H1 (cell line): ENCODE measurements at regions not wholly inside any gene's neighbourhood (a gene's known extent, or its start where the extent isn't known, plus 50 kb on each side); places are given as distances from the start of the nearest gene placed in this dataset.

ENCODE experiments used
- TF ChIP-seq, protein P1 (sequence below): fragments of 300-600 bp; sonication (generic); IDR thresholded peaks from 2 replicates; pipeline ENCODE4 v1.7.1; 2012; ENCODE audit warnings: low read length, moderate library complexity, mild to moderate bottlenecking, inconsistent platforms; ENCODE audit not compliant: insufficient replicate concordance

- TF ChIP-seq, protein P1, sequence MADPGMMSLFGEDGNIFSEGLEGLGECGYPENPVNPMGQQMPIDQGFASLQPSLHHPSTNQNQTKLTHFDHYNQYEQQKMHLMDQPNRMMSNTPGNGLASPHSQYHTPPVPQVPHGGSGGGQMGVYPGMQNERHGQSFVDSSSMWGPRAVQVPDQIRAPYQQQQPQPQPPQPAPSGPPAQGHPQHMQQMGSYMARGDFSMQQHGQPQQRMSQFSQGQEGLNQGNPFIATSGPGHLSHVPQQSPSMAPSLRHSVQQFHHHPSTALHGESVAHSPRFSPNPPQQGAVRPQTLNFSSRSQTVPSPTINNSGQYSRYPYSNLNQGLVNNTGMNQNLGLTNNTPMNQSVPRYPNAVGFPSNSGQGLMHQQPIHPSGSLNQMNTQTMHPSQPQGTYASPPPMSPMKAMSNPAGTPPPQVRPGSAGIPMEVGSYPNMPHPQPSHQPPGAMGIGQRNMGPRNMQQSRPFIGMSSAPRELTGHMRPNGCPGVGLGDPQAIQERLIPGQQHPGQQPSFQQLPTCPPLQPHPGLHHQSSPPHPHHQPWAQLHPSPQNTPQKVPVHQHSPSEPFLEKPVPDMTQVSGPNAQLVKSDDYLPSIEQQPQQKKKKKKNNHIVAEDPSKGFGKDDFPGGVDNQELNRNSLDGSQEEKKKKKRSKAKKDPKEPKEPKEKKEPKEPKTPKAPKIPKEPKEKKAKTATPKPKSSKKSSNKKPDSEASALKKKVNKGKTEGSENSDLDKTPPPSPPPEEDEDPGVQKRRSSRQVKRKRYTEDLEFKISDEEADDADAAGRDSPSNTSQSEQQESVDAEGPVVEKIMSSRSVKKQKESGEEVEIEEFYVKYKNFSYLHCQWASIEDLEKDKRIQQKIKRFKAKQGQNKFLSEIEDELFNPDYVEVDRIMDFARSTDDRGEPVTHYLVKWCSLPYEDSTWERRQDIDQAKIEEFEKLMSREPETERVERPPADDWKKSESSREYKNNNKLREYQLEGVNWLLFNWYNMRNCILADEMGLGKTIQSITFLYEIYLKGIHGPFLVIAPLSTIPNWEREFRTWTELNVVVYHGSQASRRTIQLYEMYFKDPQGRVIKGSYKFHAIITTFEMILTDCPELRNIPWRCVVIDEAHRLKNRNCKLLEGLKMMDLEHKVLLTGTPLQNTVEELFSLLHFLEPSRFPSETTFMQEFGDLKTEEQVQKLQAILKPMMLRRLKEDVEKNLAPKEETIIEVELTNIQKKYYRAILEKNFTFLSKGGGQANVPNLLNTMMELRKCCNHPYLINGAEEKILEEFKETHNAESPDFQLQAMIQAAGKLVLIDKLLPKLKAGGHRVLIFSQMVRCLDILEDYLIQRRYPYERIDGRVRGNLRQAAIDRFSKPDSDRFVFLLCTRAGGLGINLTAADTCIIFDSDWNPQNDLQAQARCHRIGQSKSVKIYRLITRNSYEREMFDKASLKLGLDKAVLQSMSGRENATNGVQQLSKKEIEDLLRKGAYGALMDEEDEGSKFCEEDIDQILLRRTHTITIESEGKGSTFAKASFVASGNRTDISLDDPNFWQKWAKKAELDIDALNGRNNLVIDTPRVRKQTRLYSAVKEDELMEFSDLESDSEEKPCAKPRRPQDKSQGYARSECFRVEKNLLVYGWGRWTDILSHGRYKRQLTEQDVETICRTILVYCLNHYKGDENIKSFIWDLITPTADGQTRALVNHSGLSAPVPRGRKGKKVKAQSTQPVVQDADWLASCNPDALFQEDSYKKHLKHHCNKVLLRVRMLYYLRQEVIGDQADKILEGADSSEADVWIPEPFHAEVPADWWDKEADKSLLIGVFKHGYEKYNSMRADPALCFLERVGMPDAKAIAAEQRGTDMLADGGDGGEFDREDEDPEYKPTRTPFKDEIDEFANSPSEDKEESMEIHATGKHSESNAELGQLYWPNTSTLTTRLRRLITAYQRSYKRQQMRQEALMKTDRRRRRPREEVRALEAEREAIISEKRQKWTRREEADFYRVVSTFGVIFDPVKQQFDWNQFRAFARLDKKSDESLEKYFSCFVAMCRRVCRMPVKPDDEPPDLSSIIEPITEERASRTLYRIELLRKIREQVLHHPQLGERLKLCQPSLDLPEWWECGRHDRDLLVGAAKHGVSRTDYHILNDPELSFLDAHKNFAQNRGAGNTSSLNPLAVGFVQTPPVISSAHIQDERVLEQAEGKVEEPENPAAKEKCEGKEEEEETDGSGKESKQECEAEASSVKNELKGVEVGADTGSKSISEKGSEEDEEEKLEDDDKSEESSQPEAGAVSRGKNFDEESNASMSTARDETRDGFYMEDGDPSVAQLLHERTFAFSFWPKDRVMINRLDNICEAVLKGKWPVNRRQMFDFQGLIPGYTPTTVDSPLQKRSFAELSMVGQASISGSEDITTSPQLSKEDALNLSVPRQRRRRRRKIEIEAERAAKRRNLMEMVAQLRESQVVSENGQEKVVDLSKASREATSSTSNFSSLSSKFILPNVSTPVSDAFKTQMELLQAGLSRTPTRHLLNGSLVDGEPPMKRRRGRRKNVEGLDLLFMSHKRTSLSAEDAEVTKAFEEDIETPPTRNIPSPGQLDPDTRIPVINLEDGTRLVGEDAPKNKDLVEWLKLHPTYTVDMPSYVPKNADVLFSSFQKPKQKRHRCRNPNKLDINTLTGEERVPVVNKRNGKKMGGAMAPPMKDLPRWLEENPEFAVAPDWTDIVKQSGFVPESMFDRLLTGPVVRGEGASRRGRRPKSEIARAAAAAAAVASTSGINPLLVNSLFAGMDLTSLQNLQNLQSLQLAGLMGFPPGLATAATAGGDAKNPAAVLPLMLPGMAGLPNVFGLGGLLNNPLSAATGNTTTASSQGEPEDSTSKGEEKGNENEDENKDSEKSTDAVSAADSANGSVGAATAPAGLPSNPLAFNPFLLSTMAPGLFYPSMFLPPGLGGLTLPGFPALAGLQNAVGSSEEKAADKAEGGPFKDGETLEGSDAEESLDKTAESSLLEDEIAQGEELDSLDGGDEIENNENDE: no peak
These were observed 94.6 kb upstream of the OR9G4 start (continued) for GRCh38 chr11:56842814-56843794.
